Natural killer cell (primary cell): ENCODE measurements at regions not wholly inside any gene's neighbourhood (a gene's known extent, or its start where the extent isn't known, plus 50 kb on each side); places are given as distances from the start of the nearest gene placed in this dataset.

Experiments used
- ATAC-seq, 3 donors: fragments of 150-1000 bp in 2 of 3; fragments of 200-7000 bp in 1 of 3; cut with Tn5 transposase; 1 replicate in 1 of 3; 2 replicates in 2 of 3; pipeline ENCODE4 v1.10.0; 2021; ENCODE audit warnings: mild to moderate bottlenecking in 2 of 3, moderate library complexity in 2 of 3
- DNase-seq, 2 donors: peaks; one replicate each; pipeline versions ENCODE4 v3.0.0 to v3.0.0-alpha.2; 2013 to 2021; ENCODE audit warnings: mixed read lengths in 1 of 2
- H3K27ac ChIP-seq: one replicate; pipeline ENCODE4 v1.5.1; 2013; ENCODE audit warnings: mild to moderate bottlenecking, low read length
- H3K27me3 ChIP-seq: one replicate; pipeline ENCODE4 v1.6.1; 2013; ENCODE audit warnings: low read length; ENCODE audit not compliant: control insufficient read depth, insufficient read depth
- H3K36me3 ChIP-seq: one replicate; pipeline ENCODE4 v1.6.1; 2013; ENCODE audit warnings: low read length; ENCODE audit not compliant: control insufficient read depth, insufficient read depth
- H3K4me1 ChIP-seq: one replicate; pipeline ENCODE4 v1.6.1; 2013; ENCODE audit warnings: low read length; ENCODE audit not compliant: control insufficient read depth, insufficient read depth
- H3K4me3 ChIP-seq: one replicate; pipeline ENCODE4 v1.5.1; 2013; ENCODE audit warnings: low read length
- H3K9me3 ChIP-seq: one replicate; pipeline ENCODE4 v1.6.1; 2013; ENCODE audit warnings: low read length; ENCODE audit not compliant: control insufficient read depth, insufficient read depth
- H3K27ac Mint-ChIP-seq, 2 donors: one replicate each; pipeline ENCODE4 v1.8.0; 2022; ENCODE audit warnings: mild to moderate bottlenecking in 2 of 2, mixed read lengths in 2 of 2, moderate library complexity in 1 of 2
- H3K27me3 Mint-ChIP-seq, 2 donors: one replicate each; pipeline ENCODE4 v1.8.0; 2022; ENCODE audit warnings: low read depth in 2 of 2, mixed read lengths in 2 of 2
- H3K36me3 Mint-ChIP-seq: one replicate; pipeline ENCODE4 v1.8.0; 2022; ENCODE audit warnings: mixed read lengths
- H3K4me1 Mint-ChIP-seq, 2 donors: one replicate each; pipeline ENCODE4 v1.8.0; 2022; ENCODE audit warnings: mixed read lengths in 2 of 2
- H3K4me3 Mint-ChIP-seq: one replicate; pipeline ENCODE4 v1.8.0; 2022; ENCODE audit warnings: mild to moderate bottlenecking, moderate library complexity, mixed read lengths
- H3K9me3 Mint-ChIP-seq, 2 donors: one replicate each; pipeline ENCODE4 v1.8.0; 2022; ENCODE audit warnings: mixed read lengths in 2 of 2
- CTCF ChIP-seq: fragments of 200-600 bp; IDR thresholded peaks from one replicate; pipeline ENCODE4 v1.8.0; 2022; ENCODE audit warnings: antibody characterized with exemption
- WGBS: methylation state at CpG from one replicate; pipeline ENCODE4 v1.1.7; 2013; ENCODE audit warnings: missing lambda C conversion rate; ENCODE audit not compliant: insufficient coverage; 5-methylcytosine and 5-hydroxymethylcytosine counted together
- intact Hi-C: fragments of 100-400 bp; cut with micrococcal nuclease; formaldehyde crosslinking; loops from one replicate; pipeline ENCODE4 v1.14.2; 2022

GRCh38 chr4:45732161-45732560, 391.7 kb downstream of the GABRG1 start:
- Histone ChIP-seq H3K27me3 (no peaks in the 10 kb centered on the region), H3K4me3 (no peak overlapping the region), H3K4me1 (no peaks in the 10 kb centered on the region), H3K27ac (no peak overlapping the region), H3K36me3 (no peaks in the 10 kb centered on the region), H3K9me3 (no peaks in the 10 kb centered on the region)
- TF ChIP-seq CTCF: no peak
- no peak overlapping the region for H3K27ac Mint-ChIP-seq
- 100% methylated on average over 1 of the region's 1 CpG for WGBS
- no peaks in the 10 kb centered on the region for H3K27me3 Mint-ChIP-seq
- no peak for ATAC-seq
- H3K4me1 Mint-ChIP-seq: no peaks in the 10 kb centered on the region
- no peak for DNase-seq
- no peaks in the 10 kb centered on the region for H3K36me3 Mint-ChIP-seq
- intact Hi-C loops: no loop called here
- H3K4me3 Mint-ChIP-seq: no peak overlapping the region
- H3K9me3 Mint-ChIP-seq: peaks cover 13 to 28% of the 10 kb centered on the region in 2 donors

- Histone ChIP-seq H3K27ac (no peak overlapping the region), H3K4me1 (no peaks in the 10 kb centered on the region), H3K27me3 (no peaks in the 10 kb centered on the region), H3K4me3 (no peak overlapping the region), H3K9me3 (peaks cover 10% of the 10 kb centered on the region), H3K36me3 (no peaks in the 10 kb centered on the region)
- ATAC-seq (no peak), DNase-seq (no peak)
- intact Hi-C loops: no loop called here
- Mint-ChIP-seq H3K27me3 (no peaks in the 10 kb centered on the region), H3K4me3 (no peak overlapping the region), H3K4me1 (no peaks in the 10 kb centered on the region), H3K9me3 (peaks cover 14 to 44% of the 10 kb centered on the region in 2 donors), H3K36me3 (peaks cover 12% of the 10 kb centered on the region), H3K27ac (no peak overlapping the region)
- TF ChIP-seq CTCF: no peak
- WGBS: 95% methylated on average over 2 of the region's 3 CpGs
These were observed 407.8 kb downstream of the GABRG1 start for GRCh38 chr4:45716093-45716492.

GRCh38 chr4:45713996-45714395, 409.9 kb downstream of the GABRG1 start:
- Mint-ChIP-seq H3K27me3 (no peaks in the 10 kb centered on the region), H3K36me3 (peaks cover 12% of the 10 kb centered on the region), H3K27ac (no peak overlapping the region), H3K4me3 (no peak overlapping the region), H3K9me3 (peaks cover 9 to 32% of the 10 kb centered on the region in 2 donors), H3K4me1 (no peaks in the 10 kb centered on the region)
- DNase-seq (no peak), ATAC-seq (no peak)
- Histone ChIP-seq H3K27ac (no peak overlapping the region), H3K36me3 (no peaks in the 10 kb centered on the region), H3K4me3 (no peak overlapping the region), H3K4me1 (no peaks in the 10 kb centered on the region), H3K27me3 (no peaks in the 10 kb centered on the region), H3K9me3 (peaks cover 5% of the 10 kb centered on the region)
- intact Hi-C loops: no loop called here
- WGBS: no CpG with 5 or more reads among the region's 1 CpG
- no peak for TF ChIP-seq CTCF

DNA sequence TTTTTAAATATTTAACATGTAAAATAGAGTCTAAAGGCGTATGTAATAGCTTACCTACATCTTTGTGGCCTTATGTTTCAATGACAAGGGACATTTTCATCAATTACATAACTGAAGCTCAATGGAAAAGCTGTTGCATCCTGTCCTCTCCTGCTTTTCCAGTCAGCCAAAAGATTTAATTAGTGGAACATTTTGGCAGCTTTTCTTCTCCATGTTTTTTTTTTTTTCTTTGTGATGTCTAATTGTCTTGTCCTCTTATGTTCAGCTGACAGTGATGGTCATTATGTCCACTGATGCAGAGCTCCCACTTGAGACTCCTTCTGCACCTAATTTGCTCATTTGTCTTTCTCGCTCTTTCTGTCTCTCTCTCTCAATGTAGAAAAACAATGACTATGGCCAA, 422.2 kb downstream of the GABRG1 start:
- Mint-ChIP-seq H3K27ac (no peak overlapping the region), H3K9me3 (peaks cover 7 to 19% of the 10 kb centered on the region in 2 donors), H3K36me3 (no peaks in the 10 kb centered on the region), H3K4me1 (no peaks in the 10 kb centered on the region), H3K27me3 (no peaks in the 10 kb centered on the region), H3K4me3 (no peak overlapping the region)
- no peak for TF ChIP-seq CTCF
- DNase-seq (no peak), ATAC-seq (no peak)
- intact Hi-C loops: no loop called here
- Histone ChIP-seq H3K27ac (no peak overlapping the region), H3K9me3 (no peaks in the 10 kb centered on the region), H3K4me1 (no peaks in the 10 kb centered on the region), H3K36me3 (no peaks in the 10 kb centered on the region), H3K4me3 (no peak overlapping the region), H3K27me3 (no peaks in the 10 kb centered on the region)
- WGBS: 83% methylated on average over 2 of the region's 2 CpGs
